H9 (cell line): ENCODE measurements at regions not wholly inside any gene's neighbourhood (a gene's known extent, or its start where the extent isn't known, plus 50 kb on each side); places are given as distances from the start of the nearest gene placed in this dataset.

Experiments
- DNase-seq: peaks from one replicate; pipeline ENCODE4 v3.0.0-alpha.2; 2017
- H2AFZ ChIP-seq: one replicate; pipeline ENCODE4 v1.6.1; 2013; ENCODE audit warnings: mild to moderate bottlenecking, low read length, control low read depth, moderate library complexity
- H2AK5ac ChIP-seq: 2 replicates; pipeline ENCODE4 v1.6.1; 2013; ENCODE audit warnings: low read length, control low read depth, mixed read lengths; ENCODE audit not compliant: insufficient read length
- H2BK120ac ChIP-seq: one replicate; pipeline ENCODE4 v1.6.1; 2013; ENCODE audit warnings: low read depth, mild to moderate bottlenecking, low read length, control low read depth, inconsistent platforms; ENCODE audit not compliant: poor library complexity, severe bottlenecking
- H2BK12ac ChIP-seq: 2 replicates; pipeline ENCODE4 v1.6.1; 2013; ENCODE audit warnings: low read length, control low read depth, mixed read lengths, low read depth; ENCODE audit not compliant: insufficient read length
- H2BK15ac ChIP-seq: 2 replicates; pipeline ENCODE4 v1.6.1; 2013; ENCODE audit warnings: low read depth, low read length, control low read depth
- H2BK20ac ChIP-seq: one replicate; pipeline ENCODE4 v1.6.1; 2013; ENCODE audit warnings: low read depth, mild to moderate bottlenecking, low read length, control low read depth, inconsistent platforms; ENCODE audit not compliant: poor library complexity, severe bottlenecking
- H2BK5ac ChIP-seq: 2 replicates; pipeline ENCODE4 v1.6.1; 2013; ENCODE audit warnings: low read length, control low read depth, mixed read lengths; ENCODE audit not compliant: insufficient read length
- H3K14ac ChIP-seq: 2 replicates; pipeline ENCODE4 v1.6.1; 2013; ENCODE audit warnings: low read length, control low read depth; ENCODE audit not compliant: insufficient read depth
- H3K18ac ChIP-seq: 2 replicates; pipeline ENCODE4 v1.6.1; 2013; ENCODE audit warnings: low read depth, mild to moderate bottlenecking, mixed read lengths, low read length, control low read depth; ENCODE audit not compliant: insufficient read length
- H3K23ac ChIP-seq: 2 replicates; pipeline ENCODE4 v1.6.1; 2013; ENCODE audit warnings: low read length, control low read depth, mixed read lengths, low read depth; ENCODE audit not compliant: insufficient read length
- H3K23me2 ChIP-seq: 2 replicates; pipeline ENCODE4 v1.6.1; 2013; ENCODE audit warnings: low read depth, mild to moderate bottlenecking, mixed read lengths, low read length, control low read depth; ENCODE audit not compliant: insufficient read length, poor library complexity, severe bottlenecking
- H3K27ac ChIP-seq: 2 replicates; pipeline ENCODE4 v1.5.1; 2013; ENCODE audit warnings: low read length, control low read depth, mixed read lengths, low read depth; ENCODE audit not compliant: insufficient read length
- H3K27me3 ChIP-seq: 2 replicates; pipeline ENCODE4 v1.6.1; 2013; ENCODE audit warnings: low read length, control low read depth, inconsistent platforms; ENCODE audit not compliant: insufficient read depth
- H3K4ac ChIP-seq: 2 replicates; pipeline ENCODE4 v1.6.1; 2013; ENCODE audit warnings: low read depth, mild to moderate bottlenecking, control low read depth, inconsistent platforms, low read length, moderate library complexity
- H3K4me1 ChIP-seq: 2 replicates; pipeline ENCODE4 v1.6.1; 2013; ENCODE audit warnings: low read length, control low read depth, inconsistent platforms; ENCODE audit not compliant: insufficient read depth
- H3K4me2 ChIP-seq: 2 replicates; pipeline ENCODE4 v1.6.1; 2013; ENCODE audit warnings: low read length, control low read depth, mixed read lengths; ENCODE audit not compliant: insufficient read length, insufficient read depth
- H3K56ac ChIP-seq: 2 replicates; pipeline ENCODE4 v1.6.1; 2013; ENCODE audit warnings: low read depth, mild to moderate bottlenecking, mixed read lengths, low read length, control low read depth; ENCODE audit not compliant: insufficient read length
- H3K79me1 ChIP-seq: 2 replicates; pipeline ENCODE4 v1.6.1; 2013; ENCODE audit warnings: low read depth, mild to moderate bottlenecking, moderate library complexity, low read length, control low read depth, inconsistent platforms; ENCODE audit not compliant: insufficient read depth, poor library complexity, severe bottlenecking
- H3K79me2 ChIP-seq: 2 replicates; pipeline ENCODE4 v1.6.1; 2013; ENCODE audit warnings: low read length, control low read depth, inconsistent platforms; ENCODE audit not compliant: insufficient read depth
- H3K9ac ChIP-seq: 2 replicates; pipeline ENCODE4 v1.6.1; 2013; ENCODE audit warnings: low read length, control low read depth, mixed read lengths; ENCODE audit not compliant: insufficient read length; ENCODE audit errors: extremely low read depth
- H3K9me3 ChIP-seq: one replicate; pipeline ENCODE4 v1.6.1; 2013; ENCODE audit warnings: low read depth, low read length, inconsistent platforms; ENCODE audit not compliant: control insufficient read depth
- H3T11ph ChIP-seq: one replicate; pipeline ENCODE4 v1.6.1; 2013; ENCODE audit warnings: mild to moderate bottlenecking, low read length, control low read depth, inconsistent platforms
- H4K20me1 ChIP-seq: one replicate; pipeline ENCODE4 v1.6.1; 2013; ENCODE audit not compliant: control insufficient read depth, insufficient read length, insufficient read depth
- H4K5ac ChIP-seq: 2 replicates; pipeline ENCODE4 v1.6.1; 2013; ENCODE audit warnings: low read depth, mild to moderate bottlenecking, mixed read lengths, low read length, control low read depth; ENCODE audit not compliant: insufficient read length
- H4K8ac ChIP-seq: replicated peaks from 2 replicates; pipeline ENCODE4 v1.6.1; 2013; ENCODE audit warnings: low read length, control low read depth, mixed read lengths, low read depth; ENCODE audit not compliant: insufficient read length
- H4K91ac ChIP-seq: 2 replicates; pipeline ENCODE4 v1.6.1; 2013; ENCODE audit warnings: low read depth, mild to moderate bottlenecking, moderate library complexity, mixed read lengths, low read length, control low read depth; ENCODE audit not compliant: insufficient read length
- H3K27ac Mint-ChIP-seq, 3 experiments: 2 replicates in 2 of 3; 3 replicates in 1 of 3; pipeline ENCODE4 v1.8.0; 2020 to 2021; ENCODE audit warnings: mixed read lengths in 3 of 3, mild to moderate bottlenecking in 1 of 3, moderate library complexity in 1 of 3
- H3K27me3 Mint-ChIP-seq: 2 replicates; pipeline ENCODE4 v1.8.0; 2021; ENCODE audit warnings: low read depth, mild to moderate bottlenecking, moderate library complexity, mixed read lengths
- H3K36me3 Mint-ChIP-seq, 3 experiments: 2 replicates in 2 of 3; 3 replicates in 1 of 3; pipeline ENCODE4 v1.8.0; 2020 to 2021; ENCODE audit warnings: low read depth in 3 of 3, mixed read lengths in 3 of 3; ENCODE audit not compliant: insufficient read depth in 1 of 3
- H3K4me1 Mint-ChIP-seq, 2 experiments: 2 replicates each; pipeline ENCODE4 v1.8.0; 2020; ENCODE audit warnings: mixed read lengths in 2 of 2
- H3K4me3 Mint-ChIP-seq, 2 experiments: 2 replicates in 1 of 2; 3 replicates in 1 of 2; pipeline ENCODE4 v1.8.0; 2020 to 2021; ENCODE audit warnings: mild to moderate bottlenecking in 2 of 2, mixed read lengths in 2 of 2, moderate library complexity in 1 of 2
- H3K9me3 Mint-ChIP-seq, 2 experiments: 2 replicates in 1 of 2; 3 replicates in 1 of 2; pipeline ENCODE4 v1.8.0; 2020; ENCODE audit warnings: mild to moderate bottlenecking in 2 of 2, mixed read lengths in 2 of 2, moderate library complexity in 1 of 2
- TF ChIP-seq, protein P1 (sequence below): fragments of 200-600 bp; sonication (generic); conservative IDR thresholded peaks from 3 replicates; pipeline ENCODE4 v1.8.0; 2021; ENCODE audit warnings: antibody characterized with exemption, mild to moderate bottlenecking

- Mint-ChIP-seq H3K4me3 (no peak overlapping the region), H3K9me3 (no peaks in the 10 kb centered on the region), H3K36me3 (no peaks in the 10 kb centered on the region), H3K4me1 (no peaks in the 10 kb centered on the region; a peak in 1 of 4 replicates), H3K27ac (peak overlapping the region in 1 of 3 experiments; percentile 13; a peak in 1 of 7 replicates), H3K27me3 (no peaks in the 10 kb centered on the region)
- Histone ChIP-seq H3K56ac (no peak overlapping the region), H2AK5ac (no peak overlapping the region), H3K4me2 (no peak overlapping the region), H3K4me1 (no peaks in the 10 kb centered on the region), H2BK20ac (no peak overlapping the region), H2BK15ac (no peak overlapping the region), H2AFZ (no peak overlapping the region), H3K18ac (no peak overlapping the region), H3K9ac (no peak overlapping the region), H3K23ac (no peak overlapping the region), H4K20me1 (no peaks in the 10 kb centered on the region), H4K5ac (no peak overlapping the region), H3K27me3 (no peaks in the 10 kb centered on the region), H4K8ac (no peak overlapping the region), H4K91ac (no peak overlapping the region), H3K14ac (no peak overlapping the region), H3K4ac (no peak overlapping the region), H3T11ph (peak overlapping the region; percentile 76), H2BK120ac (no peak overlapping the region), H3K9me3 (no peaks in the 10 kb centered on the region), H3K79me1 (no peaks in the 10 kb centered on the region), H3K79me2 (no peaks in the 10 kb centered on the region), H3K27ac (no peak overlapping the region), H2BK12ac (no peak overlapping the region), H2BK5ac (no peak overlapping the region), H3K23me2 (no peaks in the 10 kb centered on the region)
- no peak for DNase-seq
- TF ChIP-seq, protein P1, sequence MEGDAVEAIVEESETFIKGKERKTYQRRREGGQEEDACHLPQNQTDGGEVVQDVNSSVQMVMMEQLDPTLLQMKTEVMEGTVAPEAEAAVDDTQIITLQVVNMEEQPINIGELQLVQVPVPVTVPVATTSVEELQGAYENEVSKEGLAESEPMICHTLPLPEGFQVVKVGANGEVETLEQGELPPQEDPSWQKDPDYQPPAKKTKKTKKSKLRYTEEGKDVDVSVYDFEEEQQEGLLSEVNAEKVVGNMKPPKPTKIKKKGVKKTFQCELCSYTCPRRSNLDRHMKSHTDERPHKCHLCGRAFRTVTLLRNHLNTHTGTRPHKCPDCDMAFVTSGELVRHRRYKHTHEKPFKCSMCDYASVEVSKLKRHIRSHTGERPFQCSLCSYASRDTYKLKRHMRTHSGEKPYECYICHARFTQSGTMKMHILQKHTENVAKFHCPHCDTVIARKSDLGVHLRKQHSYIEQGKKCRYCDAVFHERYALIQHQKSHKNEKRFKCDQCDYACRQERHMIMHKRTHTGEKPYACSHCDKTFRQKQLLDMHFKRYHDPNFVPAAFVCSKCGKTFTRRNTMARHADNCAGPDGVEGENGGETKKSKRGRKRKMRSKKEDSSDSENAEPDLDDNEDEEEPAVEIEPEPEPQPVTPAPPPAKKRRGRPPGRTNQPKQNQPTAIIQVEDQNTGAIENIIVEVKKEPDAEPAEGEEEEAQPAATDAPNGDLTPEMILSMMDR: no peak
Observed at GRCh38 chr1:96362623-96363022, 359.0 kb upstream of the PTBP2 start.
